ENCODE measurements at regions not wholly inside any gene's neighbourhood (a gene's known extent, or its start where the extent isn't known, plus 50 kb on each side); places are given as distances from the start of the nearest gene placed in this dataset.

GRCh38 chr12:58247633-58248032 lies 306.3 kb downstream of the ATP23 start:
- Histone ChIP-seq H3K4me3 (ENCODE audit: low read depth in 1 of 2, low read length in 2 of 2) (no peak overlapping the region), H3K9me3 (ENCODE audit: control insufficient read depth in 1 of 2, low read length in 2 of 2) (no peaks in the 10 kb centered on the region), H3K36me3 (ENCODE audit: control insufficient read depth in 1 of 2, insufficient read depth in 2 of 2, low read length in 2 of 2) (no peaks in the 10 kb centered on the region), H3K9ac (ENCODE audit: low read depth in 1 of 2, low read length in 2 of 2) (no peak overlapping the region), H3K27me3 (ENCODE audit: control insufficient read depth in 1 of 2, insufficient read depth in 2 of 2, low read length in 2 of 2) (no peaks in the 10 kb centered on the region), H3K4me1 (ENCODE audit: control insufficient read depth in 1 of 2, insufficient read depth in 2 of 2, low read length in 2 of 2) (no peaks in the 10 kb centered on the region), H3K27ac (ENCODE audit: low read depth, low read length) (no peak overlapping the region)

GRCh38 chr12:58248599-58248998 lies 307.2 kb downstream of the ATP23 start:
- H3K9me3 ChIP-seq (ENCODE audit: control insufficient read depth in 1 of 2, low read length in 2 of 2): no peaks in the 10 kb centered on the region
- H3K9ac ChIP-seq (ENCODE audit: low read depth in 1 of 2, low read length in 2 of 2): no peak overlapping the region
- H3K4me3 ChIP-seq (ENCODE audit: low read depth in 1 of 2, low read length in 2 of 2): no peak overlapping the region
- H3K4me1 ChIP-seq (ENCODE audit: control insufficient read depth in 1 of 2, insufficient read depth in 2 of 2, low read length in 2 of 2): no peaks in the 10 kb centered on the region
- no peaks in the 10 kb centered on the region for H3K36me3 ChIP-seq (ENCODE audit: control insufficient read depth in 1 of 2, insufficient read depth in 2 of 2, low read length in 2 of 2)
- no peak overlapping the region for H3K27ac ChIP-seq (ENCODE audit: low read depth, low read length)
- H3K27me3 ChIP-seq (ENCODE audit: control insufficient read depth in 1 of 2, insufficient read depth in 2 of 2, low read length in 2 of 2): no peaks in the 10 kb centered on the region

GRCh38 chr12:58249610-58250009 lies 308.2 kb downstream of the ATP23 start:
- no peak overlapping the region for H3K27ac ChIP-seq (ENCODE audit: low read depth, low read length)
- no peaks in the 10 kb centered on the region for H3K36me3 ChIP-seq (ENCODE audit: control insufficient read depth in 1 of 2, insufficient read depth in 2 of 2, low read length in 2 of 2)
- no peaks in the 10 kb centered on the region for H3K27me3 ChIP-seq (ENCODE audit: control insufficient read depth in 1 of 2, insufficient read depth in 2 of 2, low read length in 2 of 2)
- no peaks in the 10 kb centered on the region for H3K4me1 ChIP-seq (ENCODE audit: control insufficient read depth in 1 of 2, insufficient read depth in 2 of 2, low read length in 2 of 2)
- H3K4me3 ChIP-seq (ENCODE audit: low read depth in 1 of 2, low read length in 2 of 2): no peak overlapping the region
- no peak overlapping the region for H3K9ac ChIP-seq (ENCODE audit: low read depth in 1 of 2, low read length in 2 of 2)
- no peaks in the 10 kb centered on the region for H3K9me3 ChIP-seq (ENCODE audit: control insufficient read depth in 1 of 2, low read length in 2 of 2)

GRCh38 chr12:58250077-58250476 lies 308.7 kb downstream of the ATP23 start:
- no peaks in the 10 kb centered on the region for H3K4me1 ChIP-seq (ENCODE audit: control insufficient read depth in 1 of 2, insufficient read depth in 2 of 2, low read length in 2 of 2)
- H3K27ac ChIP-seq (ENCODE audit: low read depth, low read length): no peak overlapping the region
- H3K4me3 ChIP-seq (ENCODE audit: low read depth in 1 of 2, low read length in 2 of 2): no peak overlapping the region
- H3K36me3 ChIP-seq (ENCODE audit: control insufficient read depth in 1 of 2, insufficient read depth in 2 of 2, low read length in 2 of 2): no peaks in the 10 kb centered on the region
- no peak overlapping the region for H3K9ac ChIP-seq (ENCODE audit: low read depth in 1 of 2, low read length in 2 of 2)
- H3K27me3 ChIP-seq (ENCODE audit: control insufficient read depth in 1 of 2, insufficient read depth in 2 of 2, low read length in 2 of 2): no peaks in the 10 kb centered on the region
- no peaks in the 10 kb centered on the region for H3K9me3 ChIP-seq (ENCODE audit: control insufficient read depth in 1 of 2, low read length in 2 of 2)

- Histone ChIP-seq H3K27me3 (ENCODE audit: control insufficient read depth in 1 of 2, insufficient read depth in 2 of 2, low read length in 2 of 2) (no peaks in the 10 kb centered on the region), H3K9me3 (ENCODE audit: control insufficient read depth in 1 of 2, low read length in 2 of 2) (no peaks in the 10 kb centered on the region), H3K9ac (ENCODE audit: low read depth in 1 of 2, low read length in 2 of 2) (no peak overlapping the region), H3K4me1 (ENCODE audit: control insufficient read depth in 1 of 2, insufficient read depth in 2 of 2, low read length in 2 of 2) (no peaks in the 10 kb centered on the region), H3K36me3 (ENCODE audit: control insufficient read depth in 1 of 2, insufficient read depth in 2 of 2, low read length in 2 of 2) (no peaks in the 10 kb centered on the region), H3K27ac (ENCODE audit: low read depth, low read length) (no peak overlapping the region), H3K4me3 (ENCODE audit: low read depth in 1 of 2, low read length in 2 of 2) (no peak overlapping the region)
Observed at GRCh38 chr12:58252914-58253313, 311.5 kb downstream of the ATP23 start.

- Histone ChIP-seq H3K27ac (ENCODE audit: low read depth, low read length) (no peak overlapping the region), H3K36me3 (ENCODE audit: control insufficient read depth in 1 of 2, insufficient read depth in 2 of 2, low read length in 2 of 2) (no peaks in the 10 kb centered on the region)
Observed at GRCh38 chr12:58253663-58254062, 312.3 kb downstream of the ATP23 start.

GRCh38 chr12:58254463-58255100 lies 313.2 kb downstream of the ATP23 start:
- Histone ChIP-seq H3K4me1 (ENCODE audit: control insufficient read depth in 1 of 2, insufficient read depth in 2 of 2, low read length in 2 of 2) (no peaks in the 10 kb centered on the region), H3K9me3 (ENCODE audit: control insufficient read depth in 1 of 2, low read length in 2 of 2) (no peaks in the 10 kb centered on the region), H3K9ac (ENCODE audit: low read depth in 1 of 2, low read length in 2 of 2) (no peak overlapping the region), H3K36me3 (ENCODE audit: control insufficient read depth in 1 of 2, insufficient read depth in 2 of 2, low read length in 2 of 2) (no peaks in the 10 kb centered on the region), H3K27ac (ENCODE audit: low read depth, low read length) (no peak overlapping the region), H3K4me3 (ENCODE audit: low read depth in 1 of 2, low read length in 2 of 2) (no peak overlapping the region), H3K27me3 (ENCODE audit: control insufficient read depth in 1 of 2, insufficient read depth in 2 of 2, low read length in 2 of 2) (no peaks in the 10 kb centered on the region)

More at GRCh38 chr12:58253663-58254062, 312.3 kb downstream of the ATP23 start:
- H3K27me3 ChIP-seq (ENCODE audit: control insufficient read depth in 1 of 2, insufficient read depth in 2 of 2, low read length in 2 of 2): no peaks in the 10 kb centered on the region
- H3K9me3 ChIP-seq (ENCODE audit: control insufficient read depth in 1 of 2, low read length in 2 of 2): no peaks in the 10 kb centered on the region
- no peak overlapping the region for H3K4me3 ChIP-seq (ENCODE audit: low read depth in 1 of 2, low read length in 2 of 2)
- H3K9ac ChIP-seq (ENCODE audit: low read depth in 1 of 2, low read length in 2 of 2): no peak overlapping the region
- no peaks in the 10 kb centered on the region for H3K4me1 ChIP-seq (ENCODE audit: control insufficient read depth in 1 of 2, insufficient read depth in 2 of 2, low read length in 2 of 2)

GRCh38 chr12:58262796-58263195 lies 321.4 kb downstream of the ATP23 start:
- Histone ChIP-seq H3K36me3 (ENCODE audit: control insufficient read depth in 1 of 2, insufficient read depth in 2 of 2, low read length in 2 of 2) (no peaks in the 10 kb centered on the region), H3K4me1 (ENCODE audit: control insufficient read depth in 1 of 2, insufficient read depth in 2 of 2, low read length in 2 of 2) (no peaks in the 10 kb centered on the region), H3K4me3 (ENCODE audit: low read depth in 1 of 2, low read length in 2 of 2) (no peak overlapping the region), H3K9ac (ENCODE audit: low read depth in 1 of 2, low read length in 2 of 2) (no peak overlapping the region), H3K9me3 (ENCODE audit: control insufficient read depth in 1 of 2, low read length in 2 of 2) (no peaks in the 10 kb centered on the region), H3K27me3 (ENCODE audit: control insufficient read depth in 1 of 2, insufficient read depth in 2 of 2, low read length in 2 of 2) (no peaks in the 10 kb centered on the region), H3K27ac (ENCODE audit: low read depth, low read length) (no peak overlapping the region)

GRCh38 chr12:58263816-58264215 lies 322.4 kb downstream of the ATP23 start:
- no peaks in the 10 kb centered on the region for H3K4me1 ChIP-seq (ENCODE audit: control insufficient read depth in 1 of 2, insufficient read depth in 2 of 2, low read length in 2 of 2)
- H3K27ac ChIP-seq (ENCODE audit: low read depth, low read length): no peak overlapping the region
- H3K36me3 ChIP-seq (ENCODE audit: control insufficient read depth in 1 of 2, insufficient read depth in 2 of 2, low read length in 2 of 2): no peaks in the 10 kb centered on the region
- no peaks in the 10 kb centered on the region for H3K27me3 ChIP-seq (ENCODE audit: control insufficient read depth in 1 of 2, insufficient read depth in 2 of 2, low read length in 2 of 2)
- H3K9ac ChIP-seq (ENCODE audit: low read depth in 1 of 2, low read length in 2 of 2): no peak overlapping the region
- H3K4me3 ChIP-seq (ENCODE audit: low read depth in 1 of 2, low read length in 2 of 2): no peak overlapping the region
- H3K9me3 ChIP-seq (ENCODE audit: control insufficient read depth in 1 of 2, low read length in 2 of 2): no peaks in the 10 kb centered on the region

GRCh38 chr12:58268069-58268468 lies 326.7 kb downstream of the ATP23 start:
- no peaks in the 10 kb centered on the region for H3K9me3 ChIP-seq (ENCODE audit: control insufficient read depth in 1 of 2, low read length in 2 of 2)
- H3K36me3 ChIP-seq (ENCODE audit: control insufficient read depth in 1 of 2, insufficient read depth in 2 of 2, low read length in 2 of 2): no peaks in the 10 kb centered on the region
- H3K4me3 ChIP-seq (ENCODE audit: low read depth in 1 of 2, low read length in 2 of 2): no peak overlapping the region
- no peak overlapping the region for H3K9ac ChIP-seq (ENCODE audit: low read depth in 1 of 2, low read length in 2 of 2)
- H3K27me3 ChIP-seq (ENCODE audit: control insufficient read depth in 1 of 2, insufficient read depth in 2 of 2, low read length in 2 of 2): no peaks in the 10 kb centered on the region
- no peaks in the 10 kb centered on the region for H3K4me1 ChIP-seq (ENCODE audit: control insufficient read depth in 1 of 2, insufficient read depth in 2 of 2, low read length in 2 of 2)
- no peak overlapping the region for H3K27ac ChIP-seq (ENCODE audit: low read depth, low read length)

- no peak overlapping the region for H3K9ac ChIP-seq (ENCODE audit: low read depth in 1 of 2, low read length in 2 of 2)
- no peak overlapping the region for H3K4me3 ChIP-seq (ENCODE audit: low read depth in 1 of 2, low read length in 2 of 2)
- no peaks in the 10 kb centered on the region for H3K36me3 ChIP-seq (ENCODE audit: control insufficient read depth in 1 of 2, insufficient read depth in 2 of 2, low read length in 2 of 2)
- H3K9me3 ChIP-seq (ENCODE audit: control insufficient read depth in 1 of 2, low read length in 2 of 2): no peaks in the 10 kb centered on the region
- H3K4me1 ChIP-seq (ENCODE audit: control insufficient read depth in 1 of 2, insufficient read depth in 2 of 2, low read length in 2 of 2): no peaks in the 10 kb centered on the region
- H3K27ac ChIP-seq (ENCODE audit: low read depth, low read length): no peak overlapping the region
- no peaks in the 10 kb centered on the region for H3K27me3 ChIP-seq (ENCODE audit: control insufficient read depth in 1 of 2, insufficient read depth in 2 of 2, low read length in 2 of 2)
Observed at GRCh38 chr12:58269476-58269875, 328.1 kb downstream of the ATP23 start.
